ENCODE measurements at regions not wholly inside any gene's neighbourhood (a gene's known extent, or its start where the extent isn't known, plus 50 kb on each side); places are given as distances from the start of the nearest gene placed in this dataset.
"Not testable (repeated sequence)": the region's sequence is repeated elsewhere in the genome, so short reads cannot be mapped to it uniquely, and the experiment has no call there.

DNA sequence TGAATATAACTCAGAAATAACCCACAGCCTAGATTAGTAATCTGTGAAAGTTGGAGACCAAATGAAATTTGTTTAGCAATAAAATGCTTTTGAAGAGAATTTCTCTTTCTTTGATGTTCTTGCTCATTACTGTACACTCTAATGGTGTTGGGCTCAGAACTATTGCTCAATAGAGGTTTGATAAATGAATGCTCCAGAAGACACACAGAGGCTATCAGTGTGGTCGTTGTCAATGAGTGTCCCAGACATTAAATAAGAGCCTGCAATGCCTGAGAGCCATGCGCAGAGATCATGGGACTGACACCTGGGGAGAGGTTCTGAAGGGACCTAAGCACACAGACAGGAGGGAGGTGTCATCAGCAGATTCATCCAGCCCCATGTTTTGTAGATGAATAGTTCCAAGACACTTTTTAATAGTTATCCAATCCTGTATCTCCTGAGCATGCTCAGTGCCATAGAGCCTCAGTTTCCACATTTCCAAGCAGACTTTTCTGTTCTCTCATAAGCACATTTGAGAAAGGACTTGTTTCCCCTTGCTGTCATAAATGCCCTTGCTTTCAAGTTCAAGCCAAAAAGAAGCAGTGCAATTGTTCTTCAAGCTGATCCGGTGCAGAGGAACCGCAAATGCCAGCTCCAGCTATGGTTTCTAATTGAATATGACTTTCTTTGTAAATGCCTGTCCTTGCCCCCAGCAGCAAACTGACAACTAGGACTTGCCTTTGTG lies 306.2 kb upstream of the PLGLB1 start:
- TF ChIP-seq, protein P1, sequence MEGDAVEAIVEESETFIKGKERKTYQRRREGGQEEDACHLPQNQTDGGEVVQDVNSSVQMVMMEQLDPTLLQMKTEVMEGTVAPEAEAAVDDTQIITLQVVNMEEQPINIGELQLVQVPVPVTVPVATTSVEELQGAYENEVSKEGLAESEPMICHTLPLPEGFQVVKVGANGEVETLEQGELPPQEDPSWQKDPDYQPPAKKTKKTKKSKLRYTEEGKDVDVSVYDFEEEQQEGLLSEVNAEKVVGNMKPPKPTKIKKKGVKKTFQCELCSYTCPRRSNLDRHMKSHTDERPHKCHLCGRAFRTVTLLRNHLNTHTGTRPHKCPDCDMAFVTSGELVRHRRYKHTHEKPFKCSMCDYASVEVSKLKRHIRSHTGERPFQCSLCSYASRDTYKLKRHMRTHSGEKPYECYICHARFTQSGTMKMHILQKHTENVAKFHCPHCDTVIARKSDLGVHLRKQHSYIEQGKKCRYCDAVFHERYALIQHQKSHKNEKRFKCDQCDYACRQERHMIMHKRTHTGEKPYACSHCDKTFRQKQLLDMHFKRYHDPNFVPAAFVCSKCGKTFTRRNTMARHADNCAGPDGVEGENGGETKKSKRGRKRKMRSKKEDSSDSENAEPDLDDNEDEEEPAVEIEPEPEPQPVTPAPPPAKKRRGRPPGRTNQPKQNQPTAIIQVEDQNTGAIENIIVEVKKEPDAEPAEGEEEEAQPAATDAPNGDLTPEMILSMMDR (IDR thresholded peaks at IDR 0.05) = not testable (repeated sequence)
- not testable (repeated sequence) for TF ChIP-seq POLR2A (IDR thresholded peaks at IDR 0.05)
